ENCODE measurements at regions not wholly inside any gene's neighbourhood (a gene's known extent, or its start where the extent isn't known, plus 50 kb on each side); places are given as distances from the start of the nearest gene placed in this dataset.
"Not testable (repeated sequence)": the region's sequence is repeated elsewhere in the genome, so short reads cannot be mapped to it uniquely, and the experiment has no call there.

DNA sequence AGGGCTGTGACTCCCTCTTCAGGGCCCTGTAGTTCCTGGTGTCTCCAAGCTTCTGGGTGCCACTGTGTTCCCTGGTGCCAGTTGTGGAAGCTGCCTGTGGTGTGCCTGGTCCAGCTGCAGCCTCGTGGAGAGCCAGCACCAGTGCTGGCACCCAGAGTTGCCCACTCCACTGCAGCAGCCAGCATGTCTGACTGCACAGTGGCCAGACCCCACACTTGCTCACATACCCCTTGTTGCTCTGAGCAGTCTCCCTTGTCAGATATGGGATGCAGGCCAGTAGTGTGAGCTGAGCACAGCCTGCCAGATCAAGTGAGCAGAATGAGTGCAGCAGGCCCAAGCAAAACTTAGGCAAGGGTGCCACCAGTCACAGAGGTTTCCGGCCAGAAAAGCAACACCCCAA is 108.6 kb downstream of the ZMAT1 start:
- DNase-seq: no peak

- not testable (repeated sequence) for DNase-seq
Measured at GRCh38 chrX:101817739-101818138, 114.1 kb downstream of the ZMAT1 start.

- DNase-seq: no peak
Measured at GRCh38 chrX:101813200-101813599, 118.6 kb downstream of the ZMAT1 start.

GRCh38 chrX:101803451-101803850 is 128.4 kb downstream of the ZMAT1 start:
- DNase-seq: peak in 1 of 2 donors; percentile 3

GRCh38 chrX:101799387-101799786 is 132.4 kb downstream of the ZMAT1 start:
- peak; percentile 0 to 73 for DNase-seq

DNA sequence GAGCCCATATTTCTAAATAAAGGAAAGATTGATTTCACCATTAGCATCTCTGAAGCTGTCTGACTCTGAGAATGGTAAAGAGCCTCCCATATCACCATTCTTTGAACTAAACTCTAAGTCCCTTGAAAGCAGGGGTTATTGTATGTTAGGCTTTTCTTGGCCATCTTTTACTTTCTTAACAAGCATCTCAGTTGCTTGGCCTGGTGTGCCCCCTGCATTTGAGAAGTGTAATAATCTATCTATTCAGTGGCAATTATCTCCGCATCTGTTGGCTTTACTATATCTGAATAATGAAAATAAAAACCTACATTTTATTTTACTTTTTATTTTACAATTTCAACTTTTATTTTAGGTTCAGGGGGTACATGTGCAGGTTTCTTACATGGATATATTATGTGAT is 128.3 kb upstream of the ARMCX2 start:
- no peak for DNase-seq

- no peak for DNase-seq
Measured at GRCh38 chrX:101785142-101785541, 125.5 kb upstream of the ARMCX2 start.

GRCh38 chrX:101780421-101780820 is 120.8 kb upstream of the ARMCX2 start:
- not testable (repeated sequence) for DNase-seq

DNA sequence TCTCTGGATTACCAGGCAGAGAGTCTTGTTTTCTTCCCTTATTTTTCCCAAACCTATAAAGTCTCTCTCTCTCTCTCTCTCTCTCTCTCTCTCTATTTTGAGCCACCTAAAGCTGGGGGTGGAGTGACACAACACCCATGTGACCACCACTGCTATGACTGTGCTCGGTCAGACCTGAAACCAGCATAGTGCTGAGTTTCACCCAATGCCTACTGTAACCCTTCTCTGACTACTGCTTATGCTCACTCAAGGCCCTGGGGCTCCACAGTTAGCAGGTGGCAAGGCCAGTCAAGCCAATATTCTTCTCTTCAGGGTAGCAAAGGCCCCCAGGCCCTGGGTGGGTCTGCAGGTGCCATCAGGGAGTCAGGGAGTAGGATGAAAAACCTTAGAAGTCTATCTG is 114.7 kb upstream of the ARMCX2 start:
- no peak for DNase-seq

- DNase-seq: no peak
Measured at GRCh38 chrX:101764538-101764937, 104.9 kb upstream of the ARMCX2 start.

GRCh38 chrX:101759000-101759399 is 99.3 kb upstream of the ARMCX2 start:
- DNase-seq: no peak

- no peak for DNase-seq
Measured at GRCh38 chrX:101750744-101751143, 91.1 kb upstream of the ARMCX2 start.

GRCh38 chrX:101749436-101749835 is 89.8 kb upstream of the ARMCX2 start:
- no peak for DNase-seq

GRCh38 chrX:101745046-101745445 is 85.4 kb upstream of the ARMCX2 start:
- DNase-seq: no peak

DNA sequence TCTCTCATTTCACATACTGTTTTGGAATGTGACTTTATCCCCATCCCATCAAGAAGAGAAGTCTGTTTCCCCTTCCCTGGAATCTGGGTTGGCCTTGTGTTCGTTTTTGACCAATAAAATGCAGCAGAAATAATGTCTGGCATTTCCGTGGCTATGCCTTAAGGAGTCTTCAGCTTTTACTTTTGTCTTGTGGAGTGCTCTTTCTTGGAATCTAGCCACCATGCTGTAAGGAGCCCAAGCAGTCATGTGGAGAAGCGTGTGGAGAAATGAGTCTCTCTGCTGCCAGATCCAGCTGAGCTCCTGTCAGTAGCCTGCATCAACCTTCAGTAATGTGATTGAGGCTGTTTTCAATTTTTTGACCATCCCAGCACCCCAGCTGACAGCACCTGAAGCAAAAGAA is 84.4 kb upstream of the ARMCX2 start:
- DNase-seq: no peak

DNA sequence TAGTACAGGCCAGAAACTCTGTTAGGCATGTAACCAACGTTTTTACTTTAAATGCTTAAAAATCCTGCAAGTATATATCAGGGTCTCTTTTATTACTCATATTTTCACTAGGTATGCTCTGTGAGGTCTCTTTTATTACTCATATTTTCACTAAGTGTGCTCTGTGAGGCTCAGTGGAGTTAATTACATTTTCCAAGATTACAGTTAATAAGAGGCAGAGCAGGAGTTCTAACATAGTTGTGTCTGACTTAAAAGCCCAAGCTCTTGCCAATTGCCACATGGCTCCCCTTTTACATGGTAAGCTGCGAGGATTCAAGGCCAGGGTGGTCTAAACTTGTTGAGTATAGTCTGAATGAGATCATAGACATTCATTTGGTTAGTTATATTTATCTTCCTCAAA is 81.0 kb upstream of the ARMCX2 start:
- DNase-seq: no peak

DNA sequence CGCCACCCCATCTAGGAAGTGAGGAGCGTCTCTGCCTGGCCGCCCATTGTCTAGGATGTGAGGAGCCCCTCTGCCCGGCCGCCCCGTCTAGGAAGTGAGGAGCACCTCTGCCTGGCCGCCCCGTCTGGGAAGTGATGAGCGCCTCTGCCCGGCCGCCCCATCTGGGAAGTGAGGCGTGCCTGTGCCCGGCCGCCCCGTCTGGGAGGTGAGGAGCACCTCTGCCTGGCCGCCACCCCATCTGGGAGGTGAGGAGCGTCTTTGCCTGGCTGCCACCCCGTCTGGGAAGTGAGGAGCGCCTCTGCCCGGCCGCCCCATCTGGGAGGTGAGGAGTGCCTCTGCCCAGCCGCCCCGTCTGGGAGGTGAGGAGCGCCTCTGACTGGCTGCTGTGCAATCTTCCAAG is 79.2 kb upstream of the ARMCX2 start:
- not testable (repeated sequence) for DNase-seq

DNA sequence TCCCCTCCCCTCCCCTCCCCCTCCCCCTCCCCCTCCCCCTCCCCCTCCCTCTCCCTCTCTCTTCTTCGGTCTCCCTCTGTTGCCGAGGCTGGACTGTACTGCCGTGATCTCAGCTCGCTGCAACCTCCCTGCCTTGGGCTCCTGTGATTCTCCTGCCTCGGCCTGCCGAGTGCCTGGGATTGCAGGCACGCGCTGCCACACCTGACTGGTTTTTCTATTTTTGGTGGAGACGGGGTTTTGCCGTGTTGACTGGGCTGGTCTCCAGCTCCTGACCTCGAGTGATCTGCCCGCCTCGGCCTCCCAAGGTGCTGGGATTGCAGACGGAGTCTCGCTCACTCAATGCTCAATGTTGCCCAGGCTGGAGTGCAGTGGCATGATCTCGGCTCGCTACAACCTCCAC is 78.8 kb upstream of the ARMCX2 start:
- DNase-seq: not testable (repeated sequence)

DNA sequence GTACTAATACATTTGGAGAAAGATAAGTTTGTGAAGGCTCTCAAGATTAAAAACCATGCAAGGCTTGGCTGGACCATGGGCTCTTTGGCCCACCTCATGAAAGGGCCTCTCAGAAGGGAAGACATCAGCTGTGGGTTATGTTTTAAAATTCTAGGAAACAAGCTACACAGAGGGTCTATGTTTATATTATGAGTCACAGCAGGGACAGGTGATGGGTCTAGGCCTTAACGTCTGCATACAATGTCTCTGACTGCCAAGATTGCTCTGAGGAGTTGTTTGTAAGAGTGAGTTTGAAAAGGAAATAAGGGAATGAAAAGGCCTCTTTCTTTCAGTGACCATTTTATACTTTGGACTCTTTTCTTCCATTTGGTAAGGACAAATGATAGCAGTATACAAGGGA is 77.0 kb upstream of the ARMCX2 start:
- no peak for DNase-seq

DNA sequence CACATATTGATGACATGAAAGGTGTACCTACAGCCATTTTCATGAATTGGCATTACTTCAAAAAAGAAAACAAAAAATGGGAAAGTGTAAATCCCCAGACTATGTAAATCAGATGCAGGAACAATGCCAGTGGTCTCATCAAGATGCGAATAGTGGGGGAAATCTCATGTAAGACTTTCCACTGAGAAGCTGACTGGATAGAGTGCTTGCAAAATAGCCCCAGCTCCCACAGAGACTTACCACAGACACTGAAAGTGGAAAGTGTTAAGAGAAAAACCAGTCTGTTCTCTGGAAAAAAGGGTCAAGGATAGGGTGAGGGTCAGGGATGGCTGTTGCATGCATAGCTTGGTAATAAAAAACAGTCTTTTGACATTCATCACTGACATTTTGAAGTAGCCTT is 73.2 kb upstream of the ARMCX2 start:
- DNase-seq: no peak

- DNase-seq: no peak
Measured at GRCh38 chrX:101729986-101730385, 70.3 kb upstream of the ARMCX2 start.
